ENCODE measurements at regions not wholly inside any gene's neighbourhood (a gene's known extent, or its start where the extent isn't known, plus 50 kb on each side); places are given as distances from the start of the nearest gene placed in this dataset.

DNA sequence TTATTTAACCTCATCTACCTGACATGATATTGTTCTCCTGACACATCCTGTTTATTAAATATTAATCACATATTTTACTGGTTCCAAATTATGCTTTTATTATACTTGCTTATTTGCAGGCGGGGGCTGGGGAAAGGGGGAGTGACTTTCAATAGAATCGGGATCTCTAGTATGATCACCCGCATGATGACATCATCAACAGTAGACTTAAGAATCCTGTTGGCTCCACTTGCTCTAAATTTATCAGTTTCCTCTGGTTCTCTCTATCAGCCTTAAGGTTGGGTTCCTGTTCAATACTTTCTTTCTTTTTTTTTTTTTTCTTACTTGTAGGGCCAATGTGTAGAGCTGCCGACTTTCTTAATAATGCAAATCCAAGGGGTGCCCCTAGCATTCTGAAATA, 317.5 kb downstream of the BCHE start:
- TF ChIP-seq CTCF (IDR thresholded peaks at IDR 0.05) (no peak), POLR2A (IDR thresholded peaks at IDR 0.05) (no peak)
